C1 segment of cervical spinal cord (tissue), 14 donors: ENCODE measurements at regions not wholly inside any gene's neighbourhood (a gene's known extent, or its start where the extent isn't known, plus 50 kb on each side); places are given as distances from the start of the nearest gene placed in this dataset.
"Not testable (repeated sequence)": the region's sequence is repeated elsewhere in the genome, so short reads cannot be mapped to it uniquely, and the experiment has no call there.

Source experiments
- DNase-seq, 14 donors: peaks; one replicate each; lab custom pipeline; 2025; lab: John Stamatoyannopoulos, UW

DNA sequence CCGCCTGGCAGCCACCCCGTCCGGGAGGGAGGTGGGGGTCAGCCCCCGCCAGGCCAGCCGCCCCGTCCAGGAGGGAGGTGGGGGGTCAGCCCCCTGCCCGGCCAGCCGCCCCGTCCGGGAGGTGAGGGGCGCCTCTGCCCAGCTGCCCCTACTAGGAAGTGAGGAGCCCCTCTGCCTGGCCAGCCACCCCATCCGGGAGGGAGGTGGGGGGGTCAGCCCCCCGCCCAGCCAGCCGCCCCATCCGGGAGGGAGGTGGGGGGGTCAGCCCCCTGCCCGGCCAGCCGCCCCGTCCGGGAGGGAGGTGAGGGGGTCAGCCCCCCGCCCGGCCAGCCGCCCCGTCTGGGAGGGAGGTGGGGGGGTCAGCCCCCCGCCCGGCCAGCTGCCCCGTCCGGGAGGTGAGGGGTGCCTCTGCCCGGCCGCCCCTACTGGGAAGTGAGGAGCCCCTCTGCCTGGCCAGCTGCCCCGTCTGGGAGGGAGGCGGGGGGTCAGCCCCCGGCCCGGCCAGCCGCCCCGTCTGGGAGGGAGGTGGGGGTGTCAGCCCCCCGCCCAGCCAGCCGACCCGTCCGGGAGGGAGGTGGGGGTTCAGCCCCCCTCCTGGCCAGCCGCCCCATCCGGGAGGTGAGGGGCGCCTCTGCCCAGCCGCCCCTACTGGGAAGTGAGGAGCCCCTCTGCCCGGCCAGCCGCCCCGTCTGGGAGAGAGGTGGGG lies 476.6 kb downstream of the MID1IP1 start:
- DNase-seq: not testable (repeated sequence)

DNA sequence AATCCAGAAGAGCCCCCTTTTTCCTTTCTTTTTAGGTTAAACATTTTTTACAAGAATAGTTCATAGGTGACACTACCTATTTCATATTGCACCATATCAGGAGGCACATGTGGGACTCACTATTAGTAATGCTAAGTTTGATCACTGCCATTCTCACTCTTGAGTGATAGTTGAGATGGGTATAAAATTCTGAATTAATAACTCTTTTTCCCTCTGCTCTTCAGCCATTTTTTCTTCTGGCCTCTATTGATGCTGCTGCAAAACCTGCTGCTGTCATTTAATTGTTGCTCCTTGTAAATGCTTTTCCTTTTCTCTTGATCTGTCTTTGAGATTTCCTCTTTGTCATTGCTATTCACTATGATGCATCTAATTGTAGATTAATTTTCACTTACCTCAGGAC lies 482.0 kb downstream of the MID1IP1 start:
- DNase-seq: no peak

DNA sequence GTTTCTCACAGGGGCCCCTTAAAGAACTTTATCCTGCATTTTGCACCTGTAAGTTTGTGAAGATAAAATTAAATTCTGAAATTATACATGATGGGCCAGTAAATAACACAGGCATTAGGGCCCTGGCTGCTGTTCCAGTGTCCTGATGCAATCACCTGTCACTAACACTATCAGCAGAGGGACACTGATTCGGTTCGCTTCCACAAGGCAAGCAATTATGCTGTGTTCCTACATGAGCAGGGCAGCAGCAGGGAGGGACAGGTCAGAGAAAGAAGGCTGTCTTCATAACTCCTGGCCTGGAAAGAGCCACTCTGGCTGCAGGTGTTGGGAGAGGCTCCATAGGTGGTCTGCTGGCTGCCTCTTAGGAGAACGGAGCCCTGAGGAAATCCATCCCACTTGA lies 487.3 kb downstream of the MID1IP1 start:
- DNase-seq: no peak

DNA sequence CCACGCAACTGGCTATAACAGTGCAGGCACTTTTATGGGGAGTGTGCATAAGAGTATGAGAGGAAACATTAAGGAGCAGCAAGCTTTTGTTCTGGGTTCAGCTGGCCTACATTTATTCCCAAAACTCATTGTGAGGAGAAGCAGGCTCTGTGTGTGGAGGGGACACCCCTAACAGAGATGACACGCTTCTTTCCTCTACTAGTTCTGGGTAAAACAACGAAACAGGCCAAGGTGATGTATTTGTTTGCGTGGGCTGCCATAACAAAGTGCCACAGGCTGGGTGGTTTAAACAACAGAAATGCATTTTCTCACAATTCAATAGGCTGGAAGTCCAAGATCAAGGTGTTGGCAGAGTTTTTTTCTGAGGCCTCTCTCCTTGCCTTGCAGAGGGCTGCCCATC lies 488.6 kb downstream of the MID1IP1 start:
- DNase-seq: no peak

DNA sequence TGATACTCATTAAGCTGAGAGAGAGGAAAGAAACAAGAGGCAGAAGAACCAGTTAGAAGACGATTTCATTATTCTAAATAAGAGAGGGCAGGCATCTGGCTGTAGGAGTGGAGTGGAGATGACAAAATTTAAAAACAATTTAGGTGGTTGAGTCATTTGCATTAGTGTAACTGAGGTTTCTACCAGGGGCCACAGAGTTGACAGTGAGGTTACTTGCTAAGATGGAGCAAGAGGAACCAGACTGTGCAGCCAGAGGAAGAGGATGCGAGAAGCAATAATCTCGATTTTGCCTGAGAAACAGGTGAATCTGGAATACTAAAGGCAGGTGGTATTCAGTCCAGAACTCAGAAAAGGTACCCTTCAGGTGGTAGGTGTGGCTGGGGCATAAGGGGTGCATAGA lies 491.9 kb downstream of the MID1IP1 start:
- DNase-seq: no peak

DNA sequence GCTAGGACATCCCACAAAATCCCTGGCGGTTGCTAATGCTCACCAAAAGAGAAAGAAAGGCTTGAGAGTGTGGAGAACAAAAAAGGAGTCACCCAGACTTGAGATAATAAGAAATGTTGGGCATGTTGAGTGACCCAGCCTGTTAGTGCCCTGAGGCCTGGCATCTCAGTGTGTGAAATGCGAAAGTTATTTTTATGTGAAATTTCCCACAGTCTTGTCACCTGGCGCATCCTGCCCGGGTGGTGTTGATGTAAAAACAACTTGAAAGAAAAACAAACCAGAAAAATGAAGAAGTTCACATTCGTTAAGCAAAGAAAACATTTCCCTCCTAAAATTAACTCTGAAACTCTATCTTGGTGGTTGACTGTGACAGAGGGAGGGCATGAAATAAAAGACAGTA lies 495.2 kb downstream of the MID1IP1 start:
- DNase-seq: no peak

DNA sequence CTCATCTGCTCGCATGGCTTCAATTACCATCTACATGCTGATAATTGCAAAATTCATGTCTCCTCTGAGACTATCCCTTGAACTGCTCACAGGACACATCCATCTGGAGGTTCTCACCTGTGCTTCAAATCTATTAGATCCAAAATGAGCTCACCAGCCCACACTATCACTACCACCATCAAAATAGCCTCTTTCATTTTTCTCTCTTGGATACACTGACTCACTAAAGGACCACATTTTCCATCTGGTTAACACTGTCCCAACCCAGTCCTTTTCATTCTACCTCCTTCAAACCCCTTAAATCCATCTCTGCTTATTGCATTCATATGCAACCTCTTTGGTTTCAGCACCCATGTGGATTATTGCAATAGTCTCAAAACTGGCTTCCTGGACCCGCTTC lies 497.6 kb downstream of the MID1IP1 start:
- no peak for DNase-seq

DNA sequence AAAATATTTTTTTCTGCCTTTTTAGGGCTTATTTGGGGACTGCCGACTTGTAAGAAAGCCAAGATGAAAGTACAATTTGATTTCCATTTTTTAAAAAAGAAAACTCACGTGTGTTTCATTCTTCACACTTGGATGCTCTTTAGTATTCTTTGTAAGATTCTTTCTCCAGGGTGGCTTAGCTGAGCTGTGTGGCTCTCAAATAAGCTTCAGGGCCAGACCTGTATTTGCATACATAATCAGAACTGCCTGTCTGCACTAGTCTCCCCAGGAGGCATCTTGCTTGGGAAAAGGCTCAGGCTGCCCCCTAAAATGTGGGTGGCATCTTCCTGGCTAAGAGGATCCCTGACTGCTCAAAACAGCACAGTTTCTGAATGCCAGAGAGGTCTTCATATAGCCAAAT lies 498.4 kb downstream of the MID1IP1 start:
- DNase-seq: no peak

DNA sequence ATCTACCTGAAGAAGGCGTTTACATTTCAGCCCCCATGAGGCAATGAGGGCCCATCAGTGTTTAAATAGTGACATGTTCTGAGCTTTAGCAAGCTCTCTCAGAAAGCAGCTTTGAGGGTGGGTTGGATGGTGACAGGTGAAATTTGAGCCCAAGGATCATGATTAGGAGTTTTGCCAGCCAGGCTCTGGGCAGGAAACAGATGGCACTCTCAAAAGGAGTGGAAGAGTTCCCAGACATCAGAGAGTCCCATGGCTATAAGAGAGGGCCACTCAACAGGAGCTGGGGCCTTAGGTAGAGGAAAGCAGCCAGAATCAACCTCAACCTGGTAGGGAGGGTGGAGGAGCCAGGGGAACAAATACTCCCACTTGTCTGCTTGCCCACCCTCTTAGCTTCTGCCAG lies 499.8 kb downstream of the MID1IP1 start:
- peak in 1 of 14 donors; percentile 72 for DNase-seq

DNA sequence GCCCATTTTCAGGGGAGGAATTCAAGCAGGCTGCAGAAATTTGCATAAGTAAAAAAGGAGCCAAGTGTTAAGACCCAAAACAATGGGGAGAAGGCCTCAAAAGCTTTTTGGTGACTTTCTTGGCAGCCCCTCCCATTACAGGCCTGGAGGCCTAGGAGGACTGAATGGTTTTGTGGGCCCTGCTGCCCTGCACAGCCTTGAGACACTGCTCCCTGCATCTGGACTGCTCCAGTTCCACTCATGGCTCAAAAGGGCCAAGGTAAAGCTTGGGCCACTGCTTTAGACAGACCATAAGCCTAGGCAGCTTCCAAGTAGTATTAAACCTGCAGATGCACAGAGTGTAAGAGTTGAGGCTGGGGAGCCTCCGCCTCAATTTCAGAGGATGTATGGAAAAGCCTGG lies 501.6 kb downstream of the MID1IP1 start:
- DNase-seq: no peak

DNA sequence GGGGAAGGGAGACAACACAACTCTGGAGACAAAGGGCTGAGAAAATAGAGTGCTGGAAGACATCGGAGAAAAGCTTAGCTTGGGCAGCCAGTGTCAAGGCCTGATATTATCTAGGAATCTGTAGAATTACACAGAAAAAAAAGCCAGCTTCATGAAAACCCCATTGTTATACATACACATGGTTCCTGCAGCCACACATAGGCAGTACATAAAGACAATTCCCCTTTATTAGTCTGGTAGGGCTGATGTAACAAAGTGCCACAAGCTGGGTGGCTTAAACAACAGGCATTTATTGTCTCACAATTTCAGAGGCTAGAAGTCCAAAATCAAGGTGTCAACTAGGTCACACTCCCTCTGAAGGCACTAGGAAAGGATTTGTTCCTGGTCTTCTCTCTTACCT lies 503.5 kb downstream of the MID1IP1 start:
- peak in 1 of 14 donors; percentile 21 for DNase-seq

DNA sequence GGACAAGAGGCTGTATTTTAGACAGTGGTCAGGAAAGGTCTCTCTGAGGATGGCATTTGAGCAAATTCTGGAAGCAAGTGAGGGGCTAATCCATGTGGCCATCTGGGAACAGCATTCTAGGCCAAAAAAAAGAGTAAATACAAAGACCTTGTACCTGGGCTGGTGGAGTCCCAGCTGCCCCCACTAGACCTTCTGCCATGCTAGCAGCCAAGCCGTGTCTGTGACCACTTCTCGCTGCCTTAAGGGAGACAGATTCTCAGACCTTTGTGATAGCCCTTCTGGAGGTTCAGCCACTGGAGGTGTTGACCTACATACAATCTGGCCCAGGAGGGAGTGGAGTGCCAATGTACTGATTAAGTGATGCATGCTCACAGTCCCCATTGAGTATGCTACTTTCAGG lies 506.2 kb downstream of the MID1IP1 start:
- DNase-seq: no peak

DNA sequence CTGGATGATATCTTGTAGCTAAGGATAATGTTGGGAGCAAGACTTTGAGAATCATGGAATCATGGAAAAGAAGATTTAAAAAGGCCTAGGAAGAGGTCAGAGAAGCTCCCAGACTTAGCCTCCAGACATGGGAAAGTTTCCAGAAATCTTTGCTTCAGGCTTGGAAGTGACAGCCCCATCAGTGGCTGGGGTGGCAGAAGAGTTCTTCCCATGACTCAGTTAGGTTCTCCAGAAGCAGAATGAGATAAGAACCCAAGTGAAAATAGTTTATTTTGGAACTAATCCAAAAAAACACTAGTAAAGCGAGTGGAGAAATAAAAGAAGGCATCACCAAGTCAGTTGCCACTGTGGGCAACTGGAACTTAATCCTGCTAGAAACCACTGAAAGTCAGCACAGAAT lies 506.9 kb downstream of the MID1IP1 start:
- no peak for DNase-seq

DNA sequence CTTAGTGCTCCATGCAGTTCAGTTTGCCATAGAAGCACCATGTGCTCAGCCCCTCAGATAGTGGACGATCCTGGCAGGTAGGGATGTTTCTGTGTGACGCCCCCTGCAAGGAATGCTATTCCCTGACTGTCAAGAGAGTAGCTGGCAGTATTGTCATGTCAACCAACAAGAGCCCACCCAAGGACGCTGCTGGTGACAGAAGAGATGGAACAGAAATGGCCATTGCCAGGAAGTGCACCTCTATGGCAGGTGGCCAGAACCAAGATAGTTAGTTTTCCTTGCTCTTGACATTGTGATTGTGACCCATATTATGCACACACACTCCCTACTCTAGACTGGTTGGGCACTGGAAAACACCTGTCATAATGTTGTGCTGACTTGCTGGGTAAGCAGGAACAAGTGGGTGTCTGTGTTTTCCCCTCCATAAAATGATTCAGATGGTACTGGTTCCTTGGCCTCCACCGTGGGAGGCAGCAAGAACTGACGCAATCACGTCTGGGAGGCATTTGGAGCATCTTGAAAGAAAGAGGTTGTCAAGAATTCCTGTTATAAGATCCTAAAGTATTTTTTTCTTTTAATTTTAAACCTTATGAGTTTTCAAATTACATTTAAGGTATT lies 507.9 kb downstream of the MID1IP1 start:
- no peak for DNase-seq

DNA sequence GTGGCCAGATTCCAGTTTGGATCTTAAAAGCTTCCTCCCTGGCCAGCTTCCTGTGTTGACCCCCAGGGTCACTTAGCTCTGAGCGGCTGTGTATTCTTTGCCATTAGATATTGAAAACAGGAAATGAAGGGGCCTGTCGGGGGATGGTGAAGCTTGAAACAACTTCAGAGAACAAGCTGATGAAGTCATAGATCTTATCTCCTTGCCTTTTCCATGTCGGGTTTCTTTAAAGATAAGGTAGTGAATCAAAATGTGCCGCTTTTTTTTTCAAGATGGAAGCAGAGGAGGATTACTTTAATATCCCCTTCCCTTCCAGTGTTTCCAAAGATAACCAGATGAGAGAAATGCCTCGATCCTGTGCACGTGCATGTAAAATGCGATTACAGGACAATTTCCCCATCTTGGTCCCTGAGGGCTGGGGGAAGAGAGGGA lies 508.5 kb downstream of the MID1IP1 start:
- no peak for DNase-seq

DNA sequence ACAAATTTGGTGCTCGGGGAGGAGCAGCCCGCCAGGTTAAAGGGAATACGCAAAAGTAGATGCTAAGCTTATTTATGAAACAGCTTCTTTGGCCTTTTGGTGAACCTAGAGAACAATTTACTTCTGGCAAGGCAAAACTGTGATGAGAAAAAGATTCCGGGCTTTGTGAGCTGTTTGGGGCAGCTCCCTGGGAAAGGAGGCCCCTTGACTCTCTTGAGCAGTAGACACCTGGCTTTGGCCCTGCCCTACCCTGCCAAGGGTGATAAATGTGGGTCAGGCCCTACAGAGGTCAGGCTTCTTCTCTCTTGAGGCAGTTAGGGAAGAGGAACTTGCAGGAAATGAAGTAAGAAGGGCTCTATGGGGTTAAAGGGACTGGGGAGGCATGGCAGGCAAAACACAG lies 509.6 kb downstream of the MID1IP1 start:
- no peak for DNase-seq

DNA sequence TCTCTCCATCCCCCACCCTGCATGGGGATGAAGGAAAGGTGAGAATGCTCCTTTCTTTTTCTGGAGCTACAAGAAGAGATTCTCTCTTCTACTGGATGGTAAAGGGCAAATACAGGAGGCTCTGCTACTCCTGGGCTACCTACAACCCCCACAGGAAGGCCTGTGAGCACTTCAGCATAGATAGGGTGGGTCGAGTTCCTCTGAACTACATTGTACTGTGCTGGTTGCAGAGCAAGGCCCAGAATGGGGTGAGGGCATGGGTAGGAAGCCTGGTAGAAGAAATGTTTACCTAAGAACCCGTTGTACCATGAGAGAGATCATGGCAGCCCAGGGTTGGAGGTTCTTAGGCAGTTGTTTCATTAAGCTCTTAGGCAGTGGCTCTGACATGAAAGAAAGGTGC lies 510.4 kb downstream of the MID1IP1 start:
- no peak for DNase-seq

DNA sequence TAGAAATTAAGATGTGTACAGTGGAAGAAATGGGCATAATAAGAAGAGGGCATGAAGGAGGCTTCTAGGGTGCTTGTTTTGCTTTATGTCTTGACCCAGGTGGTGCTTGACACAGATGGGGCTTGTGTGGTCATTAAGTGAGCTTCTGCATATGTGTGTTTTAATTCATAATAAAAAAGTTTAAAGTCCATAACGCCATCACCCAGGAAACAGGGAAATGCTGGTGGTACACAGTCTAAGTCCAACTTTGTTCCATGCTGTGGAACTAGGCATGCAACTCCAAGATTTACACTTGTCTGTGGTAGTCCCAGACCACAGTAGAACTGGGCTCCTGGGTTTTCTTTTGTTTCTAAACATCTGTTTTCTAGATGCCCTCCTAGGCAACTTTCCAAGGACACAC lies 511.9 kb downstream of the MID1IP1 start:
- no peak for DNase-seq

DNA sequence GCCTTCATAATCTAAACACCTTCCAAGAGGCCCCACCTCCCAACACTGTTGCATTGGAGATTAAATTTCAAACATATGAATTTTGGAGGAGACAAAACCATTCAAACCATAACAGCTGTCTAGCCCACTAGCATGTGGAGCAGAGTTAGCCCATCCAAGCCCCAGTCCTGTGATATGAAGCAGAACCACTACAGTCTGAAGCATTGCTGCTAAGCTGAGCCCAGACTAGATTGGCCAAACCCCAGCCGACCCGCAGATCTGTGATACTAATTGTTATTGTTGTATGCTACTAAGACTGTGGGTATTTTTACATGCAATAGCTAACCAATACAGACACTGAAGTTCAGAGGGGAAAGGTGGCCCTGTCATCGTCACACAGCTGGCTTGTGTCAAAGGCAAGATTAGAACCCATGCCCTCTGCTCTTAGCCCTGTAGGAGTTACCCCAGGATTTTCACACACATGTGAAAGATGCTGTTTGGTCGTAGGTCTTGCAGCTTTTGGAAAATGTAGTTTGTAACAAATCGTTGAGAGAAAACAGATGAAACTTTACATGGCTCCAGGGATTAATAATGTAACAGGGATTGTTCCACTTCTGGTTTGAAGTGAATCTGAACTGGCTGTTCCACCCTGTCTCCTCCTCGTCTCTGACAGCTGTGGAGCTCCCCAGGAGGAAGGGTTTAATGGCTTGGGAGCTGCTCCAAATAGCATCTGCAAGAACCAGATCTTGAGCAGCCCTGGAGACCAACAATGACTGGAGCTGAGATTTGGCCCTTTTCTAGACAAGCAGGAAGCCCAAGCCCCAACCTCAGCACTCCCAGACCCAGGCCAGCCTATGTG lies 517.5 kb downstream of the MID1IP1 start:
- no peak for DNase-seq

DNA sequence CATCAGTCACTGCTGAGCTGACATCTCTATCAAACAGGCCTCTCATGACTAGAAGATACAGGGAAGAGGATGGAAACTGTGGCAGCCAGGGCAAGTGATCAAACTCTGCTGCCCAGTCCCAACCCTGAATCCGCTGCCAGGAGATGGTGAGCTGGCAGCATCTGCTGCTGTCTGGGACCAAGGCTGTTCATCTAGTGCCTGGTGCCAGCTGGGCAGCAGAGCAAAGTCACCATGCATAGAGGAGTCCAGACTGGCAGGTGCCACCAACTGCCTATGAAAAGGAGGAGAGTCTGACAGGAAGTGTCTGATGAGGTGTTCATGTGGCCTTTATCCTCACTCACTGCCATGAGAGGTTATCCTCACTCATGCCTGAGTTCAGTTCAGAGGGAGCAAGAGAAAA lies 518.9 kb downstream of the MID1IP1 start:
- DNase-seq: peak in 1 of 14 donors; percentile 23

DNA sequence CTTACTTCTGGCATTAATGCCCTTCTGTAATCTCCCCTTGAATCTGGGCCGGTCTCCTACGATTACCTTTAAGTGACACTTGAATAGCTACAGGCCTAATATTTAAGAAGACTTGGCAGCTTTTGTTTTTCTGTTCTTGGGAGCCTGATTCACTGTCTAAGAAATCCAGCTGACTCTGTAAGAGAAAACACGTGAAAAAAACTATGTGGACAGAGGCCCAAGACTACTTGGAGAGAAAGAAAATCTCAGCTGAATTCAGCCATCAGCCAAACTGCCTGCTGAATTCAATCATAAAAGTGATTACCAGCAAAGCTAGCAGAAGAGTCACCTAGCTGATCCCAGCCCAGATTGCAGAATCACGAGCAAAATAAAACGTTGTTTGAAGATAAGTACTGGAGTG lies 521.2 kb downstream of the MID1IP1 start:
- no peak for DNase-seq

DNA sequence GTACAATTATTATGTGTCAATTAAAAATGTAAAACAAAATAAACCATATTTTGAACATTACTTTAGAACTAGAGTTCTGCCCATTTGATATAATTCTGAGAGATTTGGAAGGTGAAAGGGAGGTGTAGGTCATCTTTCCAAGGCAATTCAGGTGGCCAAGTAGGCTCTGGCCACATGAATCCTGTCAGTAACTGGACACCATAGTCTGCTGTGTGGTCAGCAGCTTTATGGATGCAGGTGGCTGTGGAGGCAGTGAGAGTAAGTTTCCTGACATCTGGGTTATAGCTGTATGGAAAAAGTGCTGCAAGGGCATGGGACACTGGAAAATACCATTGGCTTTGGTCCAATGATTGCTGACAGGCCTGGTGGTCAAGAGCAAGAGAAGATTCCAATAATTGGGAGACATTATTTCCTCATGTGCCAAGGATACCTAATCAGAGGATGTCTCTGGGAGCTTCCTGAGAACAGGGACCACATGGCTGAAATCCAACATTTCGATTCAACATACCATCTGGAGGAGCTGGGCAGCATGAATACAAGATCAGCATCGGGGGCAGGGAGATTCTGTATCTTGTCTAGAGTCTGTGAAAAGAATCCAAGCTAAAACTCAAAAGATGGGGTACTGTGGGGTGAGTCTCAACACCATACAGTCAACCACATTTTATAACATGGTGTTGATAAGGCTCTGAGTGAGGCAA lies 523.1 kb downstream of the MID1IP1 start:
- DNase-seq: no peak
